Keratinocyte (primary cell): ENCODE measurements at regions not wholly inside any gene's neighbourhood (a gene's known extent, or its start where the extent isn't known, plus 50 kb on each side); places are given as distances from the start of the nearest gene placed in this dataset.

Experiments
- DNase-seq: peaks from one replicate; pipeline ENCODE4 v3.0.0-alpha.2; 2011; ENCODE audit warnings: low read depth, missing footprints, low spot score
- FAIRE-seq: peaks from 2 replicates; lab custom pipeline; 2011; peaks lifted over from hg19 to GRCh38; lab: Jason Lieb, UNC
- H2AFZ ChIP-seq: 2 replicates; pipeline ENCODE4 v1.6.0; 2012; ENCODE audit warnings: low read length, control low read depth, inconsistent platforms; ENCODE audit not compliant: control insufficient read depth
- H3K27ac ChIP-seq: 2 replicates; pipeline ENCODE4 v1.5.1; 2011; ENCODE audit warnings: low read length; ENCODE audit not compliant: control insufficient read depth, insufficient read depth
- H3K27me3 ChIP-seq: 3 replicates; pipeline ENCODE4 v1.6.0; 2011; ENCODE audit warnings: low read length; ENCODE audit not compliant: control insufficient read depth, insufficient read depth; ENCODE audit errors: extremely low read depth
- H3K36me3 ChIP-seq, 2 experiments: 2 replicates in 1 of 2; 3 replicates in 1 of 2; pipeline ENCODE4 v1.5.1; 2011; ENCODE audit warnings: low read length in 2 of 2, mild to moderate bottlenecking in 1 of 2; ENCODE audit not compliant: control insufficient read depth in 2 of 2, insufficient read depth in 2 of 2; ENCODE audit errors: extremely low read depth in 1 of 2
- H3K4me1 ChIP-seq: 3 replicates; pipeline ENCODE4 v1.5.1; 2011; ENCODE audit warnings: low read length; ENCODE audit not compliant: control insufficient read depth, insufficient read depth; ENCODE audit errors: extremely low read depth
- H3K4me2 ChIP-seq: 3 replicates; pipeline ENCODE4 v1.6.0; 2011; ENCODE audit warnings: low read depth, low read length; ENCODE audit not compliant: control insufficient read depth, insufficient read depth; ENCODE audit errors: extremely low read depth
- H3K4me3 ChIP-seq, 3 experiments: fragments of 200-600 bp in 1 of 3; sonication (generic) in 1 of 3; 2 replicates in 2 of 3; 3 replicates in 1 of 3; pipeline ENCODE4 v1.5.1; 2011 to 2016; ENCODE audit warnings: low read length in 3 of 3, mild to moderate bottlenecking in 3 of 3, control low read depth in 2 of 3, inconsistent platforms in 1 of 3, low read depth in 1 of 3, mixed read lengths in 1 of 3, mixed run types in 1 of 3, moderate library complexity in 1 of 3; ENCODE audit not compliant: control insufficient read depth in 2 of 3, insufficient read depth in 2 of 3; ENCODE audit errors: extremely low read depth in 1 of 3
- H3K79me2 ChIP-seq: 2 replicates; pipeline ENCODE4 v1.6.0; 2012; ENCODE audit warnings: low read length; ENCODE audit not compliant: control insufficient read depth, insufficient read depth
- H3K9ac ChIP-seq: 3 replicates; pipeline ENCODE4 v1.6.0; 2011; ENCODE audit warnings: low read length; ENCODE audit not compliant: control insufficient read depth, insufficient read depth; ENCODE audit errors: extremely low read depth
- H3K9me1 ChIP-seq: 3 replicates; pipeline ENCODE4 v1.6.0; 2011; ENCODE audit warnings: low read length; ENCODE audit not compliant: control insufficient read depth, insufficient read depth; ENCODE audit errors: extremely low read depth
- H3K9me3 ChIP-seq: 2 replicates; pipeline ENCODE4 v1.5.1; 2012; ENCODE audit warnings: low read depth, low read length; ENCODE audit not compliant: control insufficient read depth
- H4K20me1 ChIP-seq: 3 replicates; pipeline ENCODE4 v1.6.0; 2011; ENCODE audit warnings: low read length; ENCODE audit not compliant: control insufficient read depth, insufficient read depth; ENCODE audit errors: extremely low read depth
- EZH2 ChIP-seq: IDR thresholded peaks from one replicate; pipeline ENCODE4 v1.6.1; 2012; ENCODE audit warnings: inconsistent platforms, mild to moderate bottlenecking, low read length, moderate library complexity
- dilution Hi-C: fragments of 300-500 bp; cut with MboI; formaldehyde crosslinking; loops from one replicate; pipeline ENCODE4 v1.7.0; 2020; ENCODE audit warnings: low sequenced_read_pairs; ENCODE audit not compliant: extremely low pct_ligation_motif_present
- TF ChIP-seq, protein P1 (sequence below), 3 experiments: IDR thresholded peaks in 1 of 3; conservative IDR thresholded peaks in 1 of 3; optimal IDR thresholded peaks in 1 of 3; 2 replicates in 2 of 3; 3 replicates in 1 of 3; pipeline versions ENCODE3 to v1.5.1; 2011; ENCODE audit warnings: low read length in 3 of 3, mild to moderate bottlenecking in 3 of 3, moderate library complexity in 2 of 3, control low read depth in 1 of 3, inconsistent platforms in 1 of 3; ENCODE audit not compliant: insufficient read depth in 2 of 3; ENCODE audit errors: extremely low read depth in 1 of 3

GRCh38 chr2:76381624-76382023 lies 670.9 kb upstream of the GCFC2 start:
- Histone ChIP-seq H3K36me3 (no peaks in the 10 kb centered on the region), H3K27ac (no peak overlapping the region), H3K79me2 (no peaks in the 10 kb centered on the region), H4K20me1 (no peaks in the 10 kb centered on the region), H3K9me3 (no peaks in the 10 kb centered on the region), H3K4me3 (no peak overlapping the region), H3K9me1 (no peaks in the 10 kb centered on the region), H3K27me3 (no peaks in the 10 kb centered on the region), H3K9ac (no peak overlapping the region), H3K4me2 (no peak overlapping the region), H3K4me1 (no peaks in the 10 kb centered on the region), H2AFZ (no peak overlapping the region)
- DNase-seq (no peak), FAIRE-seq (no peak)
- TF ChIP-seq EZH2: no peak
- TF ChIP-seq, protein P1, sequence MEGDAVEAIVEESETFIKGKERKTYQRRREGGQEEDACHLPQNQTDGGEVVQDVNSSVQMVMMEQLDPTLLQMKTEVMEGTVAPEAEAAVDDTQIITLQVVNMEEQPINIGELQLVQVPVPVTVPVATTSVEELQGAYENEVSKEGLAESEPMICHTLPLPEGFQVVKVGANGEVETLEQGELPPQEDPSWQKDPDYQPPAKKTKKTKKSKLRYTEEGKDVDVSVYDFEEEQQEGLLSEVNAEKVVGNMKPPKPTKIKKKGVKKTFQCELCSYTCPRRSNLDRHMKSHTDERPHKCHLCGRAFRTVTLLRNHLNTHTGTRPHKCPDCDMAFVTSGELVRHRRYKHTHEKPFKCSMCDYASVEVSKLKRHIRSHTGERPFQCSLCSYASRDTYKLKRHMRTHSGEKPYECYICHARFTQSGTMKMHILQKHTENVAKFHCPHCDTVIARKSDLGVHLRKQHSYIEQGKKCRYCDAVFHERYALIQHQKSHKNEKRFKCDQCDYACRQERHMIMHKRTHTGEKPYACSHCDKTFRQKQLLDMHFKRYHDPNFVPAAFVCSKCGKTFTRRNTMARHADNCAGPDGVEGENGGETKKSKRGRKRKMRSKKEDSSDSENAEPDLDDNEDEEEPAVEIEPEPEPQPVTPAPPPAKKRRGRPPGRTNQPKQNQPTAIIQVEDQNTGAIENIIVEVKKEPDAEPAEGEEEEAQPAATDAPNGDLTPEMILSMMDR (optimal IDR thresholded peaks at IDR 0.05 in 1 of 3, IDR thresholded peaks at IDR 0.05 in 1 of 3, conservative IDR thresholded peaks at IDR 0.05 in 1 of 3; ENCODE audit: extremely low read depth in 1 of 3, insufficient read depth in 2 of 3, low read length in 3 of 3): no peak
- dilution Hi-C loops: no loop called here

DNA sequence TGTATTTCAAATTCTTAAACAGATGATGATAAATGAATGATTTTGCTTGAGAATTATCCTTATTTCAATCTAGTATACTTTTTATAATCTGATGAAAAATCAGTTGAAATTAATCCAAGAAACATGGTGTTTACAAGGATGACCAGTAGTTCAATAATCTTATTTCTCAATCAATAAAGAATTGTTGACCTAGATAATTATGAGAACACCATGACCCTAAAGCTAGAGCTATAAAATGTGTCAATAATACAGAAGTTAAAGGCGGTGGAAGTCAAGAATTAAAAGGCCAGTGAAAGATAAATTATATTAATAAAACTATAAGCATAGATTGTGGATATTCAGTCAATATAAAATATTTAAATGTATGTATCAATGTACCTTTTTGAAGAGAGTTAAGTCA lies 667.4 kb upstream of the GCFC2 start:
- H3K4me1 ChIP-seq: no peaks in the 10 kb centered on the region
- no peaks in the 10 kb centered on the region for H4K20me1 ChIP-seq
- H3K27me3 ChIP-seq: no peaks in the 10 kb centered on the region
- H3K4me3 ChIP-seq: no peak overlapping the region
- no peaks in the 10 kb centered on the region for H3K9me3 ChIP-seq
- no peak overlapping the region for H3K4me2 ChIP-seq
- H3K9me1 ChIP-seq: no peaks in the 10 kb centered on the region
- H3K36me3 ChIP-seq: no peaks in the 10 kb centered on the region
- dilution Hi-C loops: no loop called here
- no peaks in the 10 kb centered on the region for H3K79me2 ChIP-seq
- no peak overlapping the region for H3K27ac ChIP-seq
- FAIRE-seq (no peak), DNase-seq (no peak)
- TF ChIP-seq EZH2: no peak
- TF ChIP-seq, protein P1 (optimal IDR thresholded peaks at IDR 0.05 in 1 of 3, IDR thresholded peaks at IDR 0.05 in 1 of 3, conservative IDR thresholded peaks at IDR 0.05 in 1 of 3; ENCODE audit: extremely low read depth in 1 of 3, insufficient read depth in 2 of 3, low read length in 3 of 3): no peak
- no peak overlapping the region for H2AFZ ChIP-seq
- no peak overlapping the region for H3K9ac ChIP-seq
